Endothelial cell (in vitro differentiated cells): ENCODE measurements at regions not wholly inside any gene's neighbourhood (a gene's known extent, or its start where the extent isn't known, plus 50 kb on each side); places are given as distances from the start of the nearest gene placed in this dataset.

Experiments
- DNase-seq: peaks from one replicate; pipeline ENCODE4 v3.0.0; 2021; ENCODE audit warnings: low spot score
- H3K27ac Mint-ChIP-seq: one replicate; pipeline ENCODE4 v1.8.0; 2021; ENCODE audit warnings: mixed read lengths, inconsistent platforms; ENCODE audit not compliant: unreplicated experiment
- H3K27me3 Mint-ChIP-seq: one replicate; pipeline ENCODE4 v1.8.0; 2021; ENCODE audit warnings: mild to moderate bottlenecking, moderate library complexity, mixed read lengths, inconsistent platforms; ENCODE audit not compliant: unreplicated experiment
- H3K36me3 Mint-ChIP-seq: one replicate; pipeline ENCODE4 v1.8.0; 2021; ENCODE audit warnings: mild to moderate bottlenecking, low read depth, mixed read lengths, inconsistent platforms; ENCODE audit not compliant: unreplicated experiment
- H3K4me1 Mint-ChIP-seq: one replicate; pipeline ENCODE4 v1.8.0; 2021; ENCODE audit warnings: mild to moderate bottlenecking, mixed read lengths, inconsistent platforms; ENCODE audit not compliant: unreplicated experiment
- H3K4me3 Mint-ChIP-seq: one replicate; pipeline ENCODE4 v1.8.0; 2021; ENCODE audit warnings: mild to moderate bottlenecking, mixed read lengths, inconsistent platforms; ENCODE audit not compliant: unreplicated experiment
- H3K9me3 Mint-ChIP-seq: one replicate; pipeline ENCODE4 v1.8.0; 2021; ENCODE audit warnings: mixed read lengths, inconsistent platforms; ENCODE audit not compliant: unreplicated experiment
- CTCF ChIP-seq: fragments of 200-600 bp; sonication (generic); IDR thresholded peaks from one replicate; pipeline ENCODE4 v1.5.0; 2021; ENCODE audit warnings: antibody characterized with exemption; ENCODE audit not compliant: unreplicated experiment

DNA sequence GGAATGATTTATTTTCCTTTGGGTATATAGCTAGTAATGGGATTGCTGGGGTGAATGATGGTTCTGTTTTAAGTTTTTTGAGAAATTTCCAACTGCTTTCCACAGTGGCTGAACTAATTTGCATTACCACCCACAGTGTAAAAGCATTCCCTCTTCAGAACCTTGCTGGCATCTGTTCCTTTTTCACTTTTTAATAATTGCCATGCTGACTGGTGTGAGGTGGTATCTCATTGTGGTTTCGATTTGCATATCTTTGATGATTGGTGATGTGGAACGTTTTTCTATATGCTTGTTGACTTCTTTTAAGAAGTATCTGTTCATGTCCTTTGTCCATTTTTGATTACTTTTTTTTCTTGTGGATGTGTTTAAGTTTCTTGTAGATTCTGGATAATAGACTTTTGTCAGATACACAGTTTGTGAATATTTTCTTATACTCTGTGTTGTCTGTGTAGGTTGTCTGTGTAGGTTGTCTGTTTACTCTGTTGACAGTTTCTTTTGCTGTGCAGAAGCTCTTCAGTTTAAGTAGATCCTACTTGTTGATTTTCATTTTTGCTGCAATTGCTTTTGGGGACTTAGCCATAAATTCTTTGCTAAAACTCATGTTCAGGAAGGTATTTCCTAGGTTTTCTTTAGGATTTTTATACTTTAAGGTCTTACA lies 291.8 kb upstream of the DDI1 start:
- Mint-ChIP-seq H3K27me3 (no peaks in the 10 kb centered on the region), H3K4me3 (no peak overlapping the region), H3K9me3 (peaks cover 5% of the 10 kb centered on the region), H3K27ac (no peak overlapping the region), H3K4me1 (peaks cover under 1% of the 10 kb centered on the region), H3K36me3 (no peaks in the 10 kb centered on the region)
- DNase-seq: no peak
- no peak for TF ChIP-seq CTCF

GRCh38 chr11:103749158-103749557 lies 287.3 kb upstream of the DDI1 start:
- no peaks in the 10 kb centered on the region for H3K27me3 Mint-ChIP-seq
- no peak overlapping the region for H3K4me3 Mint-ChIP-seq
- H3K4me1 Mint-ChIP-seq: no peaks in the 10 kb centered on the region
- no peak for TF ChIP-seq CTCF
- no peak for DNase-seq
- no peak overlapping the region for H3K27ac Mint-ChIP-seq
- H3K36me3 Mint-ChIP-seq: no peaks in the 10 kb centered on the region
- H3K9me3 Mint-ChIP-seq: peaks cover 5% of the 10 kb centered on the region

- TF ChIP-seq CTCF: no peak
- no peak overlapping the region for H3K4me3 Mint-ChIP-seq
- H3K36me3 Mint-ChIP-seq: no peaks in the 10 kb centered on the region
- H3K9me3 Mint-ChIP-seq: no peaks in the 10 kb centered on the region
- no peaks in the 10 kb centered on the region for H3K27me3 Mint-ChIP-seq
- H3K27ac Mint-ChIP-seq: no peak overlapping the region
- H3K4me1 Mint-ChIP-seq: no peaks in the 10 kb centered on the region
- DNase-seq: no peak
Observed at GRCh38 chr11:103768816-103769215, 267.6 kb upstream of the DDI1 start.

GRCh38 chr11:103773059-103773458 lies 263.4 kb upstream of the DDI1 start:
- no peaks in the 10 kb centered on the region for H3K27me3 Mint-ChIP-seq
- no peak for TF ChIP-seq CTCF
- no peaks in the 10 kb centered on the region for H3K9me3 Mint-ChIP-seq
- no peak for DNase-seq
- H3K36me3 Mint-ChIP-seq: no peaks in the 10 kb centered on the region
- H3K4me3 Mint-ChIP-seq: no peak overlapping the region
- peaks cover 8% of the 10 kb centered on the region for H3K4me1 Mint-ChIP-seq
- H3K27ac Mint-ChIP-seq: no peak overlapping the region

DNA sequence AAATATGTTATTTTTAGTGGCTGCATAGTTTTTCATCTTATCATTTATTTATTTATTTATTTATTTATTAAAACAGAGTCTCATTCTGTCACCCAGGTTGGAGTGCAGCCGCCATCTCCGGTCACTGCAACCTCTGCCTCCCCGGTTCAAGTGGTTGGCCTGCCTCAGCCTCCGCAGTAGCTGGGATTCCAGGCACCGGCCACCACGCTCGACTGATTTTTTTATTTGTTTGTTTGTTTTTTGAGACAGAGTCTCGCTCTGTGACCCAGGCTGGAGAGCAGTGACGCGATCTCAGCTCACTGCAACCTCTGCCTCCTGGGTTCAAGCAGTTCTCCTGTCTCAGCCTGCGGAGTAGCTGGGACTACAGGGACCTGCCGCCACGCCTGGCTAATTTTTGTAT lies 262.9 kb upstream of the DDI1 start:
- H3K9me3 Mint-ChIP-seq: no peaks in the 10 kb centered on the region
- H3K4me3 Mint-ChIP-seq: no peak overlapping the region
- H3K27me3 Mint-ChIP-seq: no peaks in the 10 kb centered on the region
- no peak for TF ChIP-seq CTCF
- H3K4me1 Mint-ChIP-seq: peaks cover 8% of the 10 kb centered on the region
- no peak overlapping the region for H3K27ac Mint-ChIP-seq
- H3K36me3 Mint-ChIP-seq: no peaks in the 10 kb centered on the region
- no peak for DNase-seq
